ENCODE measurements at regions not wholly inside any gene's neighbourhood (a gene's known extent, or its start where the extent isn't known, plus 50 kb on each side); places are given as distances from the start of the nearest gene placed in this dataset.

DNA sequence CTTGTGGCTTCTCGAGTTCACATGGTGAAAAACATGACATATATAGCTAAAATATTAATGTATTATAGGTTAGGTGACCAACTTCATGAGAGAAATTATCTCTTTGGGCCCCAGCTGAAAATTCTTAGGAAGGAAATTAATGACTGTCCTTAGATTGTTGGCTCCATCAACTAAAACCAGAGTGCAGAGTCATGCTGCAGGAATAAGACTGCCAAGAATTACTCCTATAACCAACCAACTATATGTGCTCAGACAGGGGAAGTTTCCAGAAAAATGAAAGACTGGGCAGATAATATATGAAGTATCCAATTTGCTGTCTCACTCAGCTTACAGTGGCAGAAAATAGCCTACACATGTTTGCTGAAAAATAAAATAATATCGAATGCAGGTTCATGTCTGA, 71.0 kb upstream of the TMEFF2 start:
- Histone ChIP-seq H3K27me3 (replicated peaks; ENCODE audit: insufficient read depth) (no peaks in the 10 kb centered on the region), H3K27ac (no peak overlapping the region), H3K4me3 (no peak overlapping the region), H3K9me3 (no peaks in the 10 kb centered on the region), H3K36me3 (no peaks in the 10 kb centered on the region), H3K4me1 (ENCODE audit: control insufficient read depth in 1 of 2, low read depth in 2 of 2) (peaks cover 4 to 6% of the 10 kb centered on the region in 2 donors)
- DNase-seq (ENCODE audit: low spot score), result no peak
- ATAC-seq (ENCODE audit: insufficient number of reproducible peaks, low FRiP score, low read depth), result no peak
- TF ChIP-seq, protein P1, sequence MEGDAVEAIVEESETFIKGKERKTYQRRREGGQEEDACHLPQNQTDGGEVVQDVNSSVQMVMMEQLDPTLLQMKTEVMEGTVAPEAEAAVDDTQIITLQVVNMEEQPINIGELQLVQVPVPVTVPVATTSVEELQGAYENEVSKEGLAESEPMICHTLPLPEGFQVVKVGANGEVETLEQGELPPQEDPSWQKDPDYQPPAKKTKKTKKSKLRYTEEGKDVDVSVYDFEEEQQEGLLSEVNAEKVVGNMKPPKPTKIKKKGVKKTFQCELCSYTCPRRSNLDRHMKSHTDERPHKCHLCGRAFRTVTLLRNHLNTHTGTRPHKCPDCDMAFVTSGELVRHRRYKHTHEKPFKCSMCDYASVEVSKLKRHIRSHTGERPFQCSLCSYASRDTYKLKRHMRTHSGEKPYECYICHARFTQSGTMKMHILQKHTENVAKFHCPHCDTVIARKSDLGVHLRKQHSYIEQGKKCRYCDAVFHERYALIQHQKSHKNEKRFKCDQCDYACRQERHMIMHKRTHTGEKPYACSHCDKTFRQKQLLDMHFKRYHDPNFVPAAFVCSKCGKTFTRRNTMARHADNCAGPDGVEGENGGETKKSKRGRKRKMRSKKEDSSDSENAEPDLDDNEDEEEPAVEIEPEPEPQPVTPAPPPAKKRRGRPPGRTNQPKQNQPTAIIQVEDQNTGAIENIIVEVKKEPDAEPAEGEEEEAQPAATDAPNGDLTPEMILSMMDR (IDR thresholded peaks at IDR 0.05), result no peak

DNA sequence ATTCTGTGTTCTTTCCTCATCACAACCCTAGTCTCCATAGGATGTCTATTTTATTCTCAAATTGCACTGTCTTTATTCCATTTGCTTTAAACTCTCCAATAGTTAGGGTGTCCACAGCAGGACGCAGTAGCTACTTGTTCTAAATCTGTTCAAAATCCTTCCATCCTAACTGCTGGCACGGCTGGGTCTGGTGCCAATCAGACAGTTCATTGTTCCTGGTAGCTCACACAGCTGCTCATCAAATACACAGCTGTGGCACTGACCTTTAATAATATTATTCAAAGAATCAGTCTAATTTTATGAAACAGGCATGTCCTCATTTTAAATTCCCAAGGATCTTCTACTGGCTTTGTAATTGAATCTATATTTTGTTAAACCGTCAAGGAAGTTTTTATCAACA, 59.7 kb upstream of the TMEFF2 start:
- no peaks in the 10 kb centered on the region for H3K27me3 ChIP-seq (replicated peaks; ENCODE audit: insufficient read depth)
- no peaks in the 10 kb centered on the region for H3K9me3 ChIP-seq
- no peaks in the 10 kb centered on the region for H3K36me3 ChIP-seq
- TF ChIP-seq, protein P1 (IDR thresholded peaks at IDR 0.05), result no peak
- no peak overlapping the region for H3K4me3 ChIP-seq
- no peak for DNase-seq (ENCODE audit: low spot score)
- H3K4me1 ChIP-seq (ENCODE audit: control insufficient read depth in 1 of 2, low read depth in 2 of 2), result no peaks in the 10 kb centered on the region
- no peak overlapping the region for H3K27ac ChIP-seq
- ATAC-seq (ENCODE audit: insufficient number of reproducible peaks, low FRiP score, low read depth), result no peak

DNA sequence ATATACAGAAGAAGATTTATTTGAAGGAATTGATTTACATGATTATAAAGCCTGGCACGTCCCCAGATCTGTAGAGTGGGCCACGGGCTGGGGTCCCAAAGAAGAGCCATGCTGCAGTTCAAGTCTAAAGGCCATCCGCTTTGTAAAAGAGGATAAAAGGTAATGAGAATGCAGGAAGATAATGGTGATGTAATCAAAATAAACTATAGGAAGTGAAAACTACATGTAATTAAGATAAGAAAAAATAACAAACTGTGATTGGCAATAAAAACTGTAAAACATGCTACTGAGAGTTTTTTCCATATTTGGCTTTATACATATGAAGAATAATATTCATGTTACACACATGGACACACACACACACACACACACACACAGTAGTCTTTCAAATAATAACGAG, 59.0 kb upstream of the TMEFF2 start:
- ATAC-seq (ENCODE audit: insufficient number of reproducible peaks, low FRiP score, low read depth) (no peak), DNase-seq (ENCODE audit: low spot score) (no peak)
- Histone ChIP-seq H3K27ac (no peak overlapping the region), H3K36me3 (no peaks in the 10 kb centered on the region), H3K27me3 (replicated peaks; ENCODE audit: insufficient read depth) (no peaks in the 10 kb centered on the region), H3K9me3 (no peaks in the 10 kb centered on the region), H3K4me3 (no peak overlapping the region), H3K4me1 (ENCODE audit: control insufficient read depth in 1 of 2, low read depth in 2 of 2) (no peaks in the 10 kb centered on the region)
- TF ChIP-seq, protein P1 (IDR thresholded peaks at IDR 0.05), result no peak

DNA sequence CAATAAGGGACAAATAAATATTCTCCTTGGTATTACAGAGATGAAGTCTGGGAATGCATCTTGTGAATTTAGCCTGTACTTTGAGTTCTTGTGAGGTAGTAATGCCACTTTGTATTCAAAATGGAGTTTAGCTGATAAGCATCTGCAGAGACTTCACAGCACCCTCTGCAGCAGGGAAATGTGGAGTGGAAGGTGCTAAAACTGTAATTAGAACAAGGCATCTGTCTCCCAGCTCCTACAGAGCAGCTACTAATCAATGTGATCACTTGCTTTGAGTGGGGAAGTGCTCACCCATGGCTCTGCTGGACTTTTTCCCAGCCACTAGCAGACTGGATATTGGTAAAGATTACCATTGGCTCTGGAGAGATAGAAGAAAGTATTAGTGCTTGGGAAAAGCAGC, 56.2 kb upstream of the TMEFF2 start:
- H3K27ac ChIP-seq, result no peak overlapping the region

DNA sequence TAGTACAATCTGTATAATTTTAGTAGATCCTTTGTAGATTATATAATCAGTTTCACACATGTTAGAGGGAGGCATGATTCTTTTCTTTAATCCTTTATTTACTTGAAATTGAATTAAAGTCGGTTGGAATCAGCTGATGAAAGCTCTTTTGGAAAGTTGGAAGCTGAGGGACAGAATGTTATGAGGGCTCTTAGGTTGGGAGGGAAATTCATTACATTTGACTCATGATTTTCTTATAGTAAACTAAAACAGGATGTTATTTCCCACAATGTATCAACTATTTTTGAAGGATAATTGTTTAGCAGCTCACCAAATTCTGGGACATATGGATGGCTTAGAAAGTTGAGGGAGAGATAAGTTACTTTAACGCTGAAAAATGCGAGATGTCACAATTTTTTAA, 52.7 kb upstream of the TMEFF2 start:
- no peak for DNase-seq (ENCODE audit: low spot score)
- no peak for ATAC-seq (ENCODE audit: insufficient number of reproducible peaks, low FRiP score, low read depth)
- H3K36me3 ChIP-seq, result no peaks in the 10 kb centered on the region
- H3K4me1 ChIP-seq (ENCODE audit: control insufficient read depth in 1 of 2, low read depth in 2 of 2), result no peaks in the 10 kb centered on the region
- no peak overlapping the region for H3K4me3 ChIP-seq
- H3K9me3 ChIP-seq, result no peaks in the 10 kb centered on the region
- H3K27me3 ChIP-seq (replicated peaks; ENCODE audit: insufficient read depth), result no peaks in the 10 kb centered on the region
- TF ChIP-seq, protein P1 (IDR thresholded peaks at IDR 0.05), result no peak
- no peak overlapping the region for H3K27ac ChIP-seq

More for the DNA sequence above, 56.2 kb upstream of the TMEFF2 start:
- Histone ChIP-seq H3K36me3 (no peaks in the 10 kb centered on the region), H3K4me3 (no peak overlapping the region), H3K27me3 (replicated peaks; ENCODE audit: insufficient read depth) (no peaks in the 10 kb centered on the region), H3K9me3 (no peaks in the 10 kb centered on the region), H3K4me1 (ENCODE audit: control insufficient read depth in 1 of 2, low read depth in 2 of 2) (no peaks in the 10 kb centered on the region)
- ATAC-seq (ENCODE audit: insufficient number of reproducible peaks, low FRiP score, low read depth) (no peak), DNase-seq (ENCODE audit: low spot score) (no peak)
- TF ChIP-seq, protein P1 (IDR thresholded peaks at IDR 0.05), result no peak

Data from thoracic aorta (tissue), 2 donors.